B cell (primary cell): ENCODE measurements at regions not wholly inside any gene's neighbourhood (a gene's known extent, or its start where the extent isn't known, plus 50 kb on each side); places are given as distances from the start of the nearest gene placed in this dataset.

Experiments
- ATAC-seq: fragments of 200-7000 bp; cut with Tn5 transposase; one replicate; pipeline ENCODE4 v1.10.0; 2021; ENCODE audit warnings: low read depth, mild to moderate bottlenecking, moderate number of reproducible peaks, moderate library complexity
- CTCF ChIA-PET: fragments of 350-600 bp; sonication (Branson Sonifier 250); formaldehyde crosslinking; loops from one replicate; lab custom pipeline; 2021; ENCODE audit warnings: antibody characterized with exemption, inconsistent platforms; lab: Charles Lee
- POLR2A ChIA-PET: fragments of 350-600 bp; sonication (Branson Sonifier 250); formaldehyde crosslinking; loops from one replicate; lab custom pipeline; 2021; ENCODE audit warnings: antibody characterized with exemption; lab: Charles Lee
- DNase-seq: peaks from one replicate; pipeline ENCODE4 v3.0.0; 2013
- H2AFZ ChIP-seq: 2 replicates; pipeline ENCODE4 v1.6.1; 2012; ENCODE audit warnings: mild to moderate bottlenecking, low read depth, low read length; ENCODE audit not compliant: insufficient read depth, poor library complexity, severe bottlenecking
- H3K27ac ChIP-seq, 2 donors: 1 replicate in 1 of 2; 2 replicates in 1 of 2; pipeline ENCODE4 v1.5.1; 2012 to 2013; ENCODE audit warnings: low read length in 2 of 2, mild to moderate bottlenecking in 2 of 2, moderate library complexity in 1 of 2
- H3K27me3 ChIP-seq, 4 experiments: fragments of 200-600 bp in 1 of 4; sonication (generic) in 1 of 4; replicated peaks in 1 of 4; 1 replicate in 2 of 4; 2 replicates in 2 of 4; pipeline versions ENCODE4 v1.6.1 to v1.7.0; 2013 to 2016; ENCODE audit warnings: low read length in 3 of 4, mild to moderate bottlenecking in 2 of 4, mixed read lengths in 1 of 4, moderate library complexity in 1 of 4; ENCODE audit not compliant: insufficient read depth in 4 of 4, control insufficient read depth in 3 of 4; ENCODE audit errors: control extremely low read depth in 1 of 4
- H3K36me3 ChIP-seq, 2 experiments: replicated peaks in 1 of 2; 1 replicate in 1 of 2; 2 replicates in 1 of 2; pipeline versions ENCODE4 v1.6.1 to v1.7.1; 2013; ENCODE audit warnings: low read length in 1 of 2; ENCODE audit not compliant: insufficient read depth in 2 of 2, control insufficient read depth in 1 of 2; ENCODE audit errors: control extremely low read depth in 1 of 2, extremely low read depth in 1 of 2
- H3K4me1 ChIP-seq, 2 donors: fragments of 200-600 bp in 1 of 2; sonication (generic) in 1 of 2; 1 replicate in 1 of 2; 2 replicates in 1 of 2; pipeline versions ENCODE4 v1.5.1 to v1.6.1; 2013 to 2017; ENCODE audit warnings: low read length in 2 of 2; ENCODE audit not compliant: control insufficient read depth in 2 of 2, insufficient read depth in 2 of 2
- H3K4me2 ChIP-seq: replicated peaks from 2 replicates; pipeline ENCODE3; 2012; ENCODE audit warnings: mild to moderate bottlenecking, low read depth, low read length; ENCODE audit not compliant: poor library complexity, severe bottlenecking
- H3K4me3 ChIP-seq, 5 experiments: fragments of 200-600 bp in 1 of 5; sonication (generic) in 1 of 5; 1 replicate in 3 of 5; 2 replicates in 2 of 5; pipeline versions ENCODE4 v1.5.1 to v1.7.0; 2011 to 2016; ENCODE audit warnings: low read length in 4 of 5, mild to moderate bottlenecking in 4 of 5, low read depth in 2 of 5, control low read depth in 1 of 5, moderate library complexity in 1 of 5; ENCODE audit not compliant: insufficient read depth in 1 of 5; ENCODE audit errors: control extremely low read depth in 1 of 5, extremely low read depth in 1 of 5
- H3K79me2 ChIP-seq: fragments of 200-600 bp; sonication (generic); one replicate; pipeline ENCODE4 v1.6.0; 2016; ENCODE audit warnings: low read length; ENCODE audit not compliant: control insufficient read depth, insufficient read depth
- H3K9ac ChIP-seq: fragments of 200-600 bp; sonication (generic); 2 replicates; pipeline ENCODE4 v1.6.1; 2017; ENCODE audit warnings: mild to moderate bottlenecking, low read length, moderate library complexity
- H3K9me3 ChIP-seq, 3 donors: one replicate each; pipeline versions ENCODE4 v1.6.1 to v1.7.1; 2013; ENCODE audit warnings: low read length in 2 of 3; ENCODE audit not compliant: control insufficient read depth in 2 of 3, insufficient read depth in 1 of 3; ENCODE audit errors: control extremely low read depth in 1 of 3
- H4K20me1 ChIP-seq: 2 replicates; pipeline ENCODE4 v1.6.0; 2012; ENCODE audit warnings: mild to moderate bottlenecking, low read length; ENCODE audit not compliant: insufficient read depth, control insufficient read depth, poor library complexity, severe bottlenecking
- H3K27ac Mint-ChIP-seq: one replicate; pipeline ENCODE4 v1.8.0; 2021; ENCODE audit warnings: mixed read lengths
- H3K27me3 Mint-ChIP-seq: one replicate; pipeline ENCODE4 v1.8.0; 2021; ENCODE audit warnings: mixed read lengths
- H3K4me1 Mint-ChIP-seq: one replicate; pipeline ENCODE4 v1.8.0; 2021; ENCODE audit warnings: mixed read lengths
- H3K4me3 Mint-ChIP-seq: one replicate; pipeline ENCODE4 v1.8.0; 2021; ENCODE audit warnings: mixed read lengths
- H3K9me3 Mint-ChIP-seq: one replicate; pipeline ENCODE4 v1.8.0; 2022; ENCODE audit warnings: mixed read lengths; ENCODE audit not compliant: insufficient read depth
- EZH2 ChIP-seq: IDR thresholded peaks from 2 replicates; pipeline ENCODE4 v1.6.1; 2012; ENCODE audit warnings: borderline replicate concordance, low read depth, mild to moderate bottlenecking, moderate library complexity, low read length; ENCODE audit not compliant: insufficient read depth, poor library complexity, severe bottlenecking
- WGBS: methylation state at CpG from one replicate; pipeline ENCODE4 v1.1.5; 2013; ENCODE audit warnings: missing lambda C conversion rate; ENCODE audit not compliant: insufficient coverage; 5-methylcytosine and 5-hydroxymethylcytosine counted together
- intact Hi-C: fragments of 100-400 bp; cut with micrococcal nuclease; formaldehyde crosslinking; loops from one replicate; pipeline ENCODE4 v1.10.0; 2022
- TF ChIP-seq, protein P1 (sequence below): fragments of 200-600 bp; IDR thresholded peaks from one replicate; pipeline ENCODE4 v1.8.0; 2022; ENCODE audit warnings: antibody characterized with exemption, mild to moderate bottlenecking

DNA sequence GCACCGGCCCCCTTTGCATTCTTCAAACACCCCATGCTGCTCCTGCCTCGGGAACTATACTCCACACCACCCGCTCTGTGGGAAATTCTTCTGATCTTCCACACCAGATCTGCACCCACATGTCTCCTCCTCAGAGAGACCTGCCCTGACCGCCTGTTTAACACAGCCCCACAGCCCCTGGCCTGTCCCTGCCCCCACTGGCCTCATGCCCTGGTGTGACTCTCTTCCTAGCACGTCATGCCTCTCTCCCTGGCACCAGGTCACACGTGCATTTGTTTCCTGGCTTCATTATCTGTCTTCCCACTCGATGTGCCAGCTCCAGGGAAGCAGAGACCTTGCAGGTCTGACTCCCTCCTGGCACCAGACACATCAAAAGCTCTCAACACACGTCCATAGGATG is 79.6 kb downstream of the ANKRD60 start:
- no peak overlapping the region for H3K27ac Mint-ChIP-seq
- H3K27me3 Mint-ChIP-seq = peaks cover 50% of the 10 kb centered on the region
- H3K4me1 Mint-ChIP-seq = peaks cover 2% of the 10 kb centered on the region
- no peaks in the 10 kb centered on the region for H4K20me1 ChIP-seq
- no peak overlapping the region for H2AFZ ChIP-seq
- H3K4me3 Mint-ChIP-seq = no peak overlapping the region
- H3K9ac ChIP-seq = no peak overlapping the region
- H3K27me3 ChIP-seq = peaks cover 0 to 25% (median 2%) of the 10 kb centered on the region in 4 experiments
- no peak for DNase-seq
- TF ChIP-seq EZH2 = no peak
- TF ChIP-seq, protein P1, sequence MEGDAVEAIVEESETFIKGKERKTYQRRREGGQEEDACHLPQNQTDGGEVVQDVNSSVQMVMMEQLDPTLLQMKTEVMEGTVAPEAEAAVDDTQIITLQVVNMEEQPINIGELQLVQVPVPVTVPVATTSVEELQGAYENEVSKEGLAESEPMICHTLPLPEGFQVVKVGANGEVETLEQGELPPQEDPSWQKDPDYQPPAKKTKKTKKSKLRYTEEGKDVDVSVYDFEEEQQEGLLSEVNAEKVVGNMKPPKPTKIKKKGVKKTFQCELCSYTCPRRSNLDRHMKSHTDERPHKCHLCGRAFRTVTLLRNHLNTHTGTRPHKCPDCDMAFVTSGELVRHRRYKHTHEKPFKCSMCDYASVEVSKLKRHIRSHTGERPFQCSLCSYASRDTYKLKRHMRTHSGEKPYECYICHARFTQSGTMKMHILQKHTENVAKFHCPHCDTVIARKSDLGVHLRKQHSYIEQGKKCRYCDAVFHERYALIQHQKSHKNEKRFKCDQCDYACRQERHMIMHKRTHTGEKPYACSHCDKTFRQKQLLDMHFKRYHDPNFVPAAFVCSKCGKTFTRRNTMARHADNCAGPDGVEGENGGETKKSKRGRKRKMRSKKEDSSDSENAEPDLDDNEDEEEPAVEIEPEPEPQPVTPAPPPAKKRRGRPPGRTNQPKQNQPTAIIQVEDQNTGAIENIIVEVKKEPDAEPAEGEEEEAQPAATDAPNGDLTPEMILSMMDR = no peak
- peaks cover 0 to 18% (median 0%) of the 10 kb centered on the region in 3 donors for H3K9me3 ChIP-seq
- ChIA-PET CTCF (no interaction called here), POLR2A (no interaction called here)
- intact Hi-C loops = no loop called here
- no peak overlapping the region for H3K4me2 ChIP-seq
- ATAC-seq = no peak
- H3K79me2 ChIP-seq = no peaks in the 10 kb centered on the region
- no peaks in the 10 kb centered on the region for H3K4me1 ChIP-seq
- whole genome bisulfite sequencing = 72% methylated on average over 7 of the region's 8 CpGs
- H3K36me3 ChIP-seq = no peaks in the 10 kb centered on the region
- H3K9me3 Mint-ChIP-seq = no peaks in the 10 kb centered on the region
- H3K27ac ChIP-seq = no peak overlapping the region
- H3K4me3 ChIP-seq = no peak overlapping the region

GRCh38 chr20:58147628-58148370 is 80.7 kb downstream of the ANKRD60 start:
- no peaks in the 10 kb centered on the region for H3K9me3 Mint-ChIP-seq
- TF ChIP-seq, protein P1 = no peak
- H3K9me3 ChIP-seq = peaks cover 0 to 18% (median 0%) of the 10 kb centered on the region in 3 donors
- H3K4me3 Mint-ChIP-seq = no peak overlapping the region
- no peak for ATAC-seq
- no peaks in the 10 kb centered on the region for H3K4me1 ChIP-seq
- peaks cover 0 to 21% (median 2%) of the 10 kb centered on the region in 4 experiments for H3K27me3 ChIP-seq
- H3K27ac ChIP-seq = no peak overlapping the region
- H3K4me2 ChIP-seq = no peak overlapping the region
- no peaks in the 10 kb centered on the region for H4K20me1 ChIP-seq
- H3K4me3 ChIP-seq = no peak overlapping the region
- no peaks in the 10 kb centered on the region for H3K36me3 ChIP-seq
- no peak overlapping the region for H2AFZ ChIP-seq
- no peak overlapping the region for H3K27ac Mint-ChIP-seq
- 79% methylated on average over 10 of the region's 10 CpGs for WGBS
- no peaks in the 10 kb centered on the region for H3K79me2 ChIP-seq
- intact Hi-C loops = no loop called here
- H3K4me1 Mint-ChIP-seq = peaks cover 2% of the 10 kb centered on the region
- ChIA-PET POLR2A (no interaction called here), CTCF (interaction anchor here (0.5 to 1.0 kb wide), 2 partner anchors 32 to 67 kb away, joined by 3 read pairs; no protein-coding TSS in a partner anchor)
- H3K27me3 Mint-ChIP-seq = peaks cover 49% of the 10 kb centered on the region
- no peak for DNase-seq
- no peak overlapping the region for H3K9ac ChIP-seq
